G401.6 (cell line): ENCODE measurements at regions not wholly inside any gene's neighbourhood (a gene's known extent, or its start where the extent isn't known, plus 50 kb on each side); places are given as distances from the start of the nearest gene placed in this dataset.
"Not testable (repeated sequence)": the region's sequence is repeated elsewhere in the genome, so short reads cannot be mapped to it uniquely, and the experiment has no call there.

ENCODE experiments used
- FAIRE-seq: peaks from 2 replicates; lab custom pipeline; 2012; peaks lifted over from hg19 to GRCh38; lab: Jason Lieb, UNC

DNA sequence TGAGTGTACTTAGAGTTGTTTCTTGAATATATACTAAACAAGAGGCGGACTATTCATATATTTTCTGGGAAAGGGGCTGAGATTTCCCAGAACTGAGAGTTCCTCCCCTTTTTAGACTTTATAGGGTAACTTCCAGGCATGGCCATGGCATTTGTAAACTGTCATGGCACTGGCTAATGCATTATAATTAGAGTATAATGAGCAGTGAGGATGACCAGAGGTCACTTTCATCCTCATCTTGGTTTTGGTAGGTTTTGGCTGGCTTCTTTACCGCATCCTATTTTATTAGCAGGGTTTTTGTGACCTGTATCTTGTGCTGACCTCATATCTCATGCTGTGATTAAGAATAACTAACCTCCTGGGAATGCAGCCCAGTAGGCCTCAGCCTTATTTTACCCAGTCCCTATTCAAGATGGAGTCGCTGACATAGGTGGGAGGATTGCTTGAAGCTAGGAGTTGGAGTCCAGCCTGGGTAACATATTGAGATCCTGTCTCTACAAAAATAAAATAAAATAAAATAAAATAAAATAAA is 91.4 kb downstream of the MOBP start:
- no peak for FAIRE-seq

DNA sequence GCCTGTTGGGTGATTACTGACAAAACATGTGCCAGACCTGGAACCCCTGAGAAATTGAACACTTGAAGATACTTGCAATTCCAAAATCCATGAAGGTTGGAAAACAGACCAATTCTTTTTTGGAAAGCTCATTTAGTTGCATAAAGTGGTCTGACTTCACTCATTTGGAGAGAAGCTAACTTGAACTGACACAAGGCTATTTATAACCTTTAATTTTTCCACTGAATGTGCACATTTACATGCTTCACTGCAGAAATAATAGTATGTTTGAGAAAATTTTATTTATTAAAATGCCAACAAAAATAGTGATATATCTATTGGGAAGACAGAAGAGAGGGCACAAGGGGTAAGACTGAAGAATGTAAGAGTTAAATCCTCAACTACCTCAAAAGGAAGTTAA is 92.1 kb downstream of the MOBP start:
- FAIRE-seq = no peak

DNA sequence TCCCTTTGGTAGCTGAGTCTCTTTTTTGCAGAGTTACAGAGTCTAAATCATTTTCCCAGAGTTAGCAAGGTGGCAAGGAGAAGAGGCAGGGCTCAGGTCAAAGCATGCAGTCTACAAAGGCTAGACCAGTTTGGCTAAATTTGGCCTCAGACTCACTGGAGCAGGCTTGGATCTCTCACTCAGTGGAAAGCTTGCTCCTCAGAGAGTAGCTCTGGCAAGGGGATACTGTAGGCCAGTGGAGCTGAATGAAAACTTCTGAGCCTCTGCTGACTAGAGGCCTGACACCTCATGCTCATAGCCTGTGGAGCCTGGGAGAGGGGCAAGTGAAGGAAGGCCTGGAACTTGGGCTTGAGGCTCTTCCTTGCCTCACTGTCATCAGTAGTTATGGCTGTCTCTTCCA is 101.0 kb downstream of the MOBP start:
- FAIRE-seq = no peak

DNA sequence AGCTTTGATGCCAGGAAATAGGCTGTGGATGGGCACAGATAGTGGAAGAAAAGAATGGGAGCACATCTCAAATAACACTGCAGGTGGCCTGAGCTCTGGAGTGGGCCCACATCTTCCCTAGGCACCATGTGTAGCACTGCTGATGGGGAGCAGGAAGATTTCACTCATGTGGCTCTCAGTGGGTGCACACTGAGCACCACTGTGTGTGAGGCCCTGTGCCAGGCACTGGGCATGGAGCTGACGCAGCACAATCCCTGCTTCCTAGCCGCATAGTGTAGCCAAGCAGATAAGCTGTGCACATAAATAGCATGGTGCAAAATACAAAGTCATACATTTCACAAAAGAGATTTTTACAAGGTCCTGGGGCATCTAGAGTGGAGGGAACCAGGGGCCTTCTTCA is 101.6 kb downstream of the MOBP start:
- FAIRE-seq = no peak

DNA sequence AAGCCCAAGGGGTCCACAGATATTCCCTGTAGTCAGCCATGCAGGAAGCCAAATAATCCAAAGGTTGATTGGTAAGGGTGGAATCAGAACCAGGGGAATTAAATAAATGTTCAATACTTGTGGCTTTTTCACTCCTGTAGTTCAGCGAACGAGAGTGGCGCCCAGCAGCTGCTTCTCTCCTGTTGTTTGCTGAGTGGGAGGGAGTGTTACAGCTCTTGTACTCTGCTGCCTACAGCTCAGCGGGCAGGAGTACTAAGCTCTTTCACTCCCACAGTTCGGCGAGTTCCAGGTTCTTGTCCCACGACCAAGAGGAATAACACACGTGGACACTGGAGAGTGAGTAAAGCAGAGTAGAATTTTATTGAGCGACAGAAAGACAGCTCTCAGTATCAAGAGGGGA is 105.9 kb downstream of the MOBP start:
- no peak for FAIRE-seq

DNA sequence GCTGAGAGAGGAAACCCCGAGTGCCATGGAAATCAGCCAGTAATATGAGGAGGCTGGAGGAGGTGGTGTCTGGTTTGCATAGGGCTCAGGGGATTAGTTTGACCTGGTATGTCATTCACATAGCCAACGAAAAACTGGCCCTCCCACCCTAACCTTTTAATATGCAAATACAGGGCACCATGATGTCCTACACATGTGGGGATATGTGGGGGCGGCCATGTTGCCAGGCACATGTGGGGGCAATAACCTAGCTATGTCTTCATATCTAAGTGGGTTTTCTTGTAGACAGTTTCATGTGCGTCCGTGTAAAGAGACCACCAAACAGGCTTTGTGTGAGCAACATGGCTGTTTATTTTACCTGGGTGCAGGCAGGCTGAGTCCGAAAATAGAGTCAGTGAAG is 110.1 kb downstream of the MOBP start:
- FAIRE-seq = no peak

DNA sequence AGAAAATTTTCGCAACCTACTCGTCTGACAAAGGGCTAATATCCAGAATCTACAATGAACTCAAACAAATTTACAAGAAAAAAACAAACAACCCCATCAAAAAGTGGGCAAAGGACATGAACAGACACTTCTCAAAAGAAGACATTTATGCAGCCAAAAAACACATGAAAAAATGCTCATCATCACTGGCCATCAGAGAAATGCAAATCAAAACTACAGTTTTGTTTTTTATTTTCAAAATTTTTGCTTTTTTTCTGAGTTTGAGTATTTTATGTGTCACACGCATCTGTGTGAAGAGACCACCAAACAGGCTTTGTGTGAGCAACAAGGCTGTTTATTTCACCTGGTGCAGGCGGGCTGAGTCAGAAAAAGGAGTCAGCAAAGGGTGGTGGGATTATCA is 118.7 kb downstream of the MOBP start:
- FAIRE-seq = not testable (repeated sequence)

DNA sequence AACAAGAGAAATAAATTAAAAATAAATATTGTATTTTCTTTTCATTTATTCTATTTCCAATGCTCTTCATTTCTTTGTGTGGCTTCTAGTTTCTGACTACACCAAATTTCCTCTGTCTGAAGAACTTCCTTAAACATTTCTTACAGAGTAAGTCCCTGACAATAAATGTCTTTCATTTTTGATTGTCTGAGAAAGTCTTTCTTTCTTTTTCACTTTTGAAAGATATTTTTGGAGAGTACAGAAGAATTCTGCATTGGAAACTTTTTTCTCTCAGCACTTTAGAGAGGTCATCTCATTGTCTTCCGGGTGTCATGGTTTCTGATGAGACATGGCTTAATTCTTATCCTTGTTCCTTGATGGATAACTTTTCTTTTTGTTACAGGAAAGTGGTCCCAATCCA is 119.6 kb downstream of the MOBP start:
- no peak for FAIRE-seq

DNA sequence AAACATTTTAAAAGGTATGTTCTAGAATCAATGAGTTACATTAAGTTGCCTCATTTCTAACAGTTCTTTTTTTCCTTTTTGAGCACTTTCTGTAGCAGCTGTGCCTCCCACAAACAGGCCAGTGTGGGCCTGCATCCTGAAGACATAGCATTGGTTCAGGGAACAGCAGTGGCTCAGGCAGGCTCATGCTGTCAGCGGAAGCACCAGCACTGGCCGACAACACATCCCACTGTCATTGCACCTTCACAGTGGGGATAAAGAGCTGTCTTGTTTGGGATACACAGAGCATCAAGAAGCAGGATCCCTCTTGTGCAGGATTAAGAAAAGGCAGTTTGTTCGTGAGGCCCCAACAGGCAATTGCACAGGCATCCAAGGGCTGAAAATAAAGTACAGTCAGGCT is 123.3 kb downstream of the MOBP start:
- no peak for FAIRE-seq

DNA sequence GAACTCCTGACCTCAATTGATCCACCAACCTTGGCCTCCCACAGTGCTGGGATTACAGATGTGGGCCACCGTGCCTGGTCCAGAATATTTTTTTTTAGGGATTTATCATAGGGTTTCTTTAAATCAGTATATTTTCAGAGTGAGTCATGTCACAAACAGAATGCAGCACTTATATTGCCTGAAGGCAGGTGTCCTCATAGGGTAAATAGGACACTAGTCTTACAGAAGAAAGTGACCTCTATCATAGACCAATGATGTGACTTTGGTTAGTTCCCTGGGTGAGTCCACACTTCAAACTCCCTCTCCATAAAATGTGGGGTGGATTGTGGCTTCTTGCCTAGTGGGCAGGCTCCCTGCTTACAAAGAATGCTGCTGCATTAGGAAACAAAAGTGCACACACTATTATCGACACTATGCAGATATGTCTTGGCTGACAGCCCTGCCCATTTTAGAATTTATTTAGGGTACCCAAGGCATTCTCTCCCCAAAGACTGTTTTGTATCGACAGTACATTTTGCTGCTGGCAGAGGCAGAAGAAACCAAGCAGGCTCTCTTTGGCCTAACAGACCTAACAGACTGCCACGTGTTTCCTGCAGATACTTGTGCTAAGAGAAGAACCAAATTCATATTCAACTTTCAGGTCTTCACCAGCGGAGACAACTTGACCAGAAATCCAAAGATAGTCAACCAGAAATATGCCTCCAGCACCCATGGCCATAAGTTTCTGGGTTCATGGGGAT is 125.0 kb downstream of the MOBP start:
- no peak for FAIRE-seq

DNA sequence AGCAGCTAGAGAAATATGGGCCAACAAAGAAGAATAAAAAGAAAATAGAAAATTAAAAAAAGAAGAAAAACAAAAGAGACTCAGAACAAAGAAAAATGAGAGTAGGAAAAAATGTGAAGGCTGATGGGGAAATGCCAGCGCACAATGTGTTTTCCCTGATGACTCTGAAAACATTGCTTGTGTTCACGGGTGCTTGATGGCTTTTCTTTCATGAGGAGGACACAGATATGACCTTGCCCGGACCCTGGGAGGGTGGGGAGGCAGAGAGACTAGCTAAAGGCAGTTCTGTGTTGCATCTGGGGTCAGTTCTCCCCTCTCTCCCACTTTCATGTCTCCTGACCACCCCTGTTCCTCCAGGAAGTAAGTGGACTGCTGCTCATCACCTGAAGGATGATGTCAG is 125.9 kb downstream of the MOBP start:
- FAIRE-seq = no peak

DNA sequence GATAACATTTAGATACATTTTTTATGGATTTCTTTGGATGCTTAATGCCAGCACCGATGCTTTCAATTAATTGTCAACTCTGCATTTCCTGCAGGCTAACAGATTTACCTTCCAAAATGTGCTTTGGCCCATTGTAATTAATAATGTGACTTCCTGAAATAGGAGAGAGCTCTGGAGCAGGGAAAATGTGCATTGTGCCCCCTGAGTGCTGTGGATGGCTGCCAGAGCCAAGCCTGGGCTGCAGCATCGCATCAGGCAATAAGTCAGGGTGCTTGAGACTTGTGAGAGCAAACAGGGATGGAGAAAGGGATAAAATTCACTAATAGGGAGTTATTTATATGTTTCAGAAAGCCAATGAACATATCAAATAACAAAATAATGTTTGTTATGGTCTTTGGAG is 133.8 kb downstream of the MOBP start:
- no peak for FAIRE-seq

DNA sequence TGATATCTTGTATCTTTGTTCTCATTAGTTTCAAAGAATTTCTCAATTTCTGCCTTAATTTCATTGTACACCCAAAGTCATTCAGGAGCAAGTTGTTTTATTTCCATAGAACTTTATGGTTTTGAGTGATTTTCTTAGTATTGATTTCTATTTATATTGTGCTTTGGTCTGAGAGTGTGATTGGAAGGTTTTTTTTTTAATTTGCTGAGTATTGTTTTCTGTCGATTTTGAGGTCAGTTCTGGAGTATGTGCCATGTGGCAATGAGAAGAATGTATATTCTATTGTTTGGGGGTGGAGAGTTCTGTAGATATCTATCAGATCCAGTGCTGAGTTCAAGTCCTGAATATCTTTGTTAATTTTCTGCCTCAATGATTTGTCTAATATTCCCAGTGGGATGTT is 138.4 kb downstream of the MOBP start:
- no peak for FAIRE-seq

DNA sequence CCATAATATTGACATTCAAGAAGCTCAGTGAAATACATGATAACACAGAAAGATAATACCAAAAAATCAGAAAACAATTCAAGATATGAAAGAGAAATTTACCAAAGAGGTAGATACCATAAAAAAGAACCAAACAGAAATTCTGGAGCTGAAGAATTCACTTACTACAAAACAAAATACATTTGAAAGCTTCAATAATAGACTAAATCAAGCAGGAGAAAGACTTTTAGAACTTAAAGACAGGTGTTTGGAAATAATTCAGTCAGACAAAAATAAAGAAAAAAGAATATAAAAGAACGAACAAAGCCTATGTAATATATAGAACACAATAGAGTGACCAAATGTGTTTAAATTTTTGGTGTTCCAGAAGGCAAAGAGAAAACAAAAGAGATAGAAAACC is 158.7 kb downstream of the MOBP start:
- no peak for FAIRE-seq

DNA sequence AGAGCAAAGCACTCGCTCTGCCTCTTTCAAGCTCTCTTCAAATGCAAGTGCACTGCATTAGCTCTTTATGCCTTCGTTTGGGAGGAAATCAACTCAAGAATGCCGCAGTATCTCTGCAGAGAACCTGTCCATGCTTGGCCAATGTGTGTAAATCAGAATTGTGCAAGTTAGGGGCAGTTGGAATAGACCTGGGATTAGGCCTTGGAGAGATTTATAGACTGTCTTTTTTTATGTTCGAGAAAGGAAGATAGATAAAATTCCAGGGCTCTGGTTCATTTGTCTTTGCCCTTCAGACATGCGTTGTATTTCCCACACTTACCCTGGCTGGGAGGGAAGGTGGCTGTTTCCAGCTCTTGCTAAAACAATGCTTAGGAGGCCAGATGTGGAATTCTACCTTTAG is 163.7 kb downstream of the MOBP start:
- no peak for FAIRE-seq

DNA sequence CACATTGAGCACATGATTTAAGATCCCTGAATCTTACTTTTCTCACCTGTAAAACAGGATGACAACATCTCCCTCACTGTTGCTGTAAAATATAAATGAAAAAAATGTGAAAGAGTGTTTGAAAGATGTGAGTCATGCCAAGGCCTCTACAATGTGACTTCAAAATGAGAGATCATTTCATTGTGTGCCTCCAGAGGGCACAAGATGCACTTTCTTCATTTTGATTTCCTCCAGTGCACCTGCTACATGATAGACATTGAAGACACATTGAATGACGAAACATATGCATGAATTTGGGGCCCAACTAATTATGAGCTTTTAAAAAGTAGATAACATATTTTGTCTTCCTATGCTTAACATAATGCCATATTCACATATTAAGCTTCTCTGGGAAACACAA is 170.3 kb downstream of the MOBP start:
- FAIRE-seq = no peak

DNA sequence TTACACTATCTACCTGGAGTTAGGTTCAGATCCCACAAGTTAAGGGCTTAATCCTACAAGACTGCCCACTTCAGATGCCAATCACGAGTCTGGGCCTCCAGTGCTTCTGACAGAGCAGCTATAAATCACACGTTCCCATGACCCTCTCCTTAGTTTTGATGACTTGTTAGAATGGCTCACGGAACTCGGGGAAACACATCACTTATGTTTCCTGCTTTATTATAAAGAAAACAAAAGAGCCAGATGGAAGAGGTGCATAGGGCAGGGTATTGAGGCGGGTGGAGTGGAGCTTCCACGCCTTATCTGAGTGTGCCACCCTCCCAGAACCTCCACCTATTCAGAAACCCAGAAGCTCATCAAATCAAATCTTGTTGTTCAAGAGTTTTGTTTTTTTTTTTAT is 170.8 kb downstream of the MOBP start:
- FAIRE-seq = no peak

DNA sequence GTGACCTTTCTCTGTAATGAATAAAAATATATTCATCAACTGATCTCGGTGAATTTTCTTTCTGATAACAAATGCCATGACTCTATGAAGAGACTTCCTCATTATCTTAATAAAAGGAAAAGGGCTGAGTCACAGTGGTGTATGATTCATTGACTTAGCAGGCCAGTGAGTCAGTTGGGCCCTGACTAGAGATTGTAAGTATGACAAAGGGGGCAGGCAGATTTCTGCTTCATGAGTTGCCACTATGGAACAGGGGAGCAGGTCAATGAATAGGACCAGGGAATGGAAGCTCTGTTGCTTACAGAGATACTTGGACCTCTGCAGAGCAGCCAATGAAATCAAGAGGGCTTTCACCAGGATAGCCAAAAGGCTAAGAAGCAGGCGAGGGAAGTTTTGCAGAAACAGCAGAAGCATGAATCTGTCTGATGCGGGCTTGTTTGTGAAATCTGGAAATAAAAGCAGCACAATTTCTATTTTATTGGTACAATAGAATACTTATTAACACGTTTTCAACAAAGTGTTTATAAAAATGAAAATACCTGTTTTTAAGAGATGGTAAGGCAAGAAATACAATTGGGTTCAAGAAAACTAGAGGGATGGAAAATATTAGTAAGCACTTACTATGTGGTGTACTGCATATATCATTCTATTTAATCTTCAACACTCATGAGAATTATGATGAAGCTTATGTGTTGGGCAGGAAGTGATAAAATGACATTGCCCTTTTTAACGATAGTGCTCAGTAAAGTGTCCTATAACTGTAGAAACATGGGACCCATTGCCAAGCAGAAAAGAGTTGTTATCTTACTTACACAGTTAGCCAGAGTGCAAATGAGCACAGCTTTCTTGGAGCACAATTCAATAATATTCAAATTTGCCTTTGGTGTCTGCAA is 169.8 kb upstream of the MYRIP start:
- no peak for FAIRE-seq

DNA sequence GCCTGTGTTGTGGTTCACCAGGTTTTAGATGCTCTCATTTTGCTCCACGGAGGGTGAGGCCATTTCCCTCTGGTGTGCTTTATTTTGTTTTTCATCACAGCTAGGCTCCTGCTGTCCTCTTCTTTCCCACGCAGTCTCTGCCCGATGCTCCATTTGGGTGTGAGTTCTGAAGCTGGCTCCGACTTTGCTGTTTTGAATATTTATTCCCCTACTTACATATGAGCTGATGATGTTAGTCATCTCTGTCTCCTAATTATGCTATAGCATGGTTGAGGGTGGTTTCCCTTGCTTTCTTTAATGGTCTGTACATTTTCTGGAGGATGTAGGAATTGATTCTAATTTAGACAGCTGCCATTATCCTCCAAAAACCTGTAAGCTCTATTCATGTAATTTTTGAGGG is 168.1 kb upstream of the MYRIP start:
- FAIRE-seq = no peak

DNA sequence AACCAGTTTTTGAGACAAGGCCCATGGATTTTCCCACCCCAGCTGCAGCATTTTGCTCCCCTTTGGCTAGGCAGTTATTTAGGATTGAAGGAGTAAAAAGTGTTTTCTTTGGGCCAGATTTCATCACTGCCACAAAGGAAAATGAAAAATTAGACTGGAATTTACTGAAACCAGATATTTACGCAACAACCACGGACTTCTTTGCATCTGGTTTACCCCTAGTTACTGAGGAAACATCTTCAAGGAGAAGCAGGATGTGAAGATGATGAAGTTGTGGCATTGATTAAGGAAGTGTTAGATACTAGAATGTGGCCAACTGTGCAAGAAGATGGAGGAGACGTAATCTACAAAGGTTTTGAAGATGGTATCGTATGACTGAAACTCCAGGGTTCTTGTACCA is 165.2 kb upstream of the MYRIP start:
- no peak for FAIRE-seq

DNA sequence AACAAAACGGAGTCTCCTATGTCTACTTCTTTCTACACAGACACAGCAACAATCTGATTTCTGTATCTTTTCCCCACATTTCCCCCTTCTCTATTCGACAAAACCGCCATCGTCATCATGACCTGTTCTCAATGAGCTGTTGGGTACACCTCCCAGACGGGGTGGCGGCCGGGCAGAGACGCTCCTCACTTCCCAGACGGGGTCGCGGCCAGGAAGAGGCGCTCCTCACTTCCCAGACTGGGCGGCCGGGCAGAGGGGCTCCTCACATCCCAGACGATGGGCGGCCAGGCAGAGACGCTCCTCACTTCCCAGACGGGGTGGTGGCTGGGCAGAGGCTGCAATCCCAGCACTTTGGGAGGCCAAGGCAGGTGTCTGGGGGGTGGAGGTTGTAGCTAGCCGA is 158.2 kb upstream of the MYRIP start:
- not testable (repeated sequence) for FAIRE-seq

DNA sequence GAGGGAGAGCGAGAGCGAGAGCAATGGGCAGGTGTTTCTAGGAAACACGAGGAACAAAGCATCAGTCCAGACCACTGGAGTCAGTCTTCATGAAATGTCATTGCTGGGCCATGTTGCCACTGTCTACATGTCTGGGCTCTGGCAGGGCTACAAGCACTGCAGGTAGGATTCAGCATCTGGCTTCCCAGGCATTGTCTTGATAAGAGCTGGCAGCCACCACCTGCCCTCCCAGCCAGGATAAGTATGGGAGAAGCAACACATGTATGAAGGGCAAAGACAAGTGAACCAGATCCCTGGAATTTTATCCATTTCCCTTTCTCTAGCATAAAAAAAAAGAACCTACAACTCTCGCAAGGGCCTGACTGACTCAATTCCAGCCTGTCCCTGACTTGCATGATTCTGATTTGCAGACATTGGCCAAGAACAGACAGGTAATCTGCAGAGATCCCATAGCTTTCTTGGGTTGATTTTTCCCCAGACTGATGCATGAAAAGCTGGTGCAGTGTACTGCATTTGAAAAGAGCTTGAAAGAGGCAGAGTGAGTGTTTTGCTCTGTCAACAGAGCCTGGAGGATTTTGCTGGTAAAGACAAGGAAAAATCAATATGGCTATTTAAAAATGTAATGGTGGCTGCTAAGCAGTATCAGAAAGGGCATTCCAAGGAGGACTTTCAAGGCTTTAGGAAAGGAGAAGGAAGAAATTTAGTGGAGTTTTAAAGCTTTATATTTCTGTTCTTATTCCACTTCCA is 157.2 kb upstream of the MYRIP start:
- FAIRE-seq = no peak

DNA sequence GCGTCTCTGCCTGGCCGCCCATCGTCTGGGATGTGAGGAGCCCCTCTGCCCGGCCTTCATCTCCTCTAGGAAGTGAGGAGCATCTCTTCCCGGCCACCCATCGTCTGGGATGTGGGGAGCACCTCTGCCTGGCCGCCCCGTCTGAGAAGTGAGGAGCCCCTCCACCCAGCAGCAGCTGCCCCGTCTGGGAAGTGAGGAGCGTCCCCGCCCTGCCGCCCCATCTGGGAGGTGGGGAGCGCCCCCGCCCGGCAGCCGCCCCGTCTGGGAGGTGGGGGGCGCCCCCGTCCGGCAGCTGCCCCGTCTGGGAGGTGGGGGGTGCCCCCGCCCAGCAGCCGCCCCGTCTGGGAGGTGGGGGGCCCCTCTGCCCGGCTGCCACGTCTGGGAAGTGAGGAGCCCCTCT is 153.7 kb upstream of the MYRIP start:
- FAIRE-seq = not testable (repeated sequence)
